ENCODE measurements at regions not wholly inside any gene's neighbourhood (a gene's known extent, or its start where the extent isn't known, plus 50 kb on each side); places are given as distances from the start of the nearest gene placed in this dataset.

DNA sequence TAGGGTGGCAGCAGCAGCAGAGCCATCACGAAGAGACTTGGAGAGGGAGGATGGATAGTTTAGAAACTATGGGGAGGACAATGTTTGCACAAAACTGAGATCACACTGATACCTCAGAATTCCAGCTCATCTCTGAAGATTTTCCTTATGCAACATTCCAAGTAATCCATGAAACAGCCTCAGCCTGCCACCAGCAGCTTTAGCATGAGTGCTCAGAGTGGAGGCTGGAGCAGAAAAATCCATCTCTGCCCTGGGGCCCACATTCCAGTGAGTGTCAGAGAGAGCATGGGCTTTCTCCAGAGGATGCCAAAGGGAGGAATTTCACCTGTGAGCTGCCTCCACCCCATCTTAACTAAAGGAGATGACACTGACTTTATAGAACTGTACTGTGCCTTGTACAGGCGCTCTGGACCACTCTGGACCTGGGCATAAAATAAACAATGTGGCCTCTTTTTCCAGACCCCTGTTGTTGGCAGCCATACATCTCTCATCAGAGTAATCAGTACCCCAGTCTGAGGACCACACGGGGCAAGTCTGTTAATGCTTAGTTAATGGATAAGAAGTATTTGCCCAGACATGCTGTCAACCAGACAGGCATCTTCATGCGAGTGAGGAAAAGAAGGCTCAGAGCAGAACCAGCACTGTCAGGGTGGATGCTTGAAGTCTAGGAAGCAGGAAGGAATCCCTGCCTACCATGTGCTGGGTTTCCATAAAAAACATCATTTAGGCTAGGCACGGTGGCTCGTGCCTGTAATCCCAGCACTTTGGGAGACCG lies 440.9 kb downstream of the ENC1 start:
- no TSS peak for BruUV-seq (replicated peaks)
- no peak overlapping the region for H2AFZ ChIP-seq (ENCODE audit: low read depth, low read length)
- FAIRE-seq, result no peak
- intact Hi-C loops (cut with micrococcal nuclease), result loop anchor here (2.0 to 5.0 kb wide), 4 partner anchors 57 to 212 kb away; no protein-coding TSS in a partner anchor
- H3K4me1 ChIP-seq (ENCODE audit: control insufficient read depth, extremely low read depth, insufficient read depth, low read length), result peaks cover 20% of the 10 kb centered on the region
- H3K9me1 ChIP-seq (replicated peaks; ENCODE audit: control insufficient read depth, extremely low read depth, insufficient read depth, low read length), result no peaks in the 10 kb centered on the region
- no peak overlapping the region for H3K4me3 ChIP-seq (replicated peaks in 1 of 3; ENCODE audit: insufficient read depth in 1 of 3, low read depth in 1 of 3, low read length in 3 of 3)
- dilution Hi-C loops (cut with MboI; ENCODE audit: extremely low pct_ligation_motif_present, low sequenced_read_pairs), result no loop called here
- no peaks in the 10 kb centered on the region for H3K36me3 ChIP-seq (ENCODE audit: control insufficient read depth in 2 of 2, extremely low read depth in 1 of 2, insufficient read depth in 2 of 2, low read length in 2 of 2)
- no peak overlapping the region for H3K9ac ChIP-seq (replicated peaks; ENCODE audit: extremely low read depth, insufficient read depth, low read length)
- no peaks in the 10 kb centered on the region for H3K79me2 ChIP-seq (ENCODE audit: control insufficient read depth, insufficient read depth, low read length)
- no peak for TF ChIP-seq GATA2 (IDR thresholded peaks at IDR 0.05; ENCODE audit: insufficient read depth, insufficient read length, low read depth, low read length)
- no peak for DNase-seq (ENCODE audit: low read depth, low spot score)
- no peak overlapping the region for H3K4me2 ChIP-seq (ENCODE audit: insufficient read depth, low read length)
- H3K27me3 ChIP-seq (ENCODE audit: control insufficient read depth in 2 of 2, insufficient read depth in 2 of 2, low read length in 2 of 2), result peaks cover 2 to 12% of the 10 kb centered on the region in 2 experiments
- POLR2A ChIA-PET, result no interaction called here
- CTCF ChIA-PET, result interaction anchor here (0.8 kb wide), 1 partner anchor 59 kb away, joined by 3 read pairs; no protein-coding TSS in a partner anchor
- H3K9me3 ChIP-seq (replicated peaks; ENCODE audit: control insufficient read depth, insufficient read depth, low read length), result no peaks in the 10 kb centered on the region
- no peak overlapping the region for H3K27ac ChIP-seq (ENCODE audit: insufficient read depth, low read depth, low read length)
- no peaks in the 10 kb centered on the region for H4K20me1 ChIP-seq (replicated peaks; ENCODE audit: control insufficient read depth, extremely low read depth, insufficient read depth, low read length)

DNA sequence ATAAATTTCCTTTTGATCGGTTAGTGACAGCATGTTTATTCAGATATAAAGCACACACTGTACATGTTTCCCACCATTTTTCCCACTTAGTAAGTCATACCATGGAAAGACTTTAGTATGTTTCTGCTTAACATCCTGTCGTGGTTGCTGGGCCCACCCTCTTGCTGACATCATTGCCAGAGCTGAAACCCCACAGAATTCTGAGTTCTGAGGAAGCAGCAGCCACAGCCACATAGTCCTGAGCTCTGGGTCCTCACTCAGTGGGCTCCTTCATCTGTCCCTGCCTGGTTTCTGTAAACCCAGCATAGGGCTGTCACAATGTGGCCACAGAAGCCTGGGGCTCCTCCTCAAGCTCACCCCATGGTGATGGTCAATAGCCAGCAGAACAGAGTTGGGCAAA lies 441.5 kb downstream of the ENC1 start:
- DNase-seq (ENCODE audit: low read depth, low spot score) (no peak), FAIRE-seq (no peak)
- Histone ChIP-seq H3K9me3 (replicated peaks; ENCODE audit: control insufficient read depth, insufficient read depth, low read length) (no peaks in the 10 kb centered on the region), H3K36me3 (ENCODE audit: control insufficient read depth in 2 of 2, extremely low read depth in 1 of 2, insufficient read depth in 2 of 2, low read length in 2 of 2) (no peaks in the 10 kb centered on the region), H2AFZ (ENCODE audit: low read depth, low read length) (no peak overlapping the region), H3K4me3 (replicated peaks in 1 of 3; ENCODE audit: insufficient read depth in 1 of 3, low read depth in 1 of 3, low read length in 3 of 3) (no peak overlapping the region), H3K27ac (ENCODE audit: insufficient read depth, low read depth, low read length) (no peak overlapping the region), H3K9me1 (replicated peaks; ENCODE audit: control insufficient read depth, extremely low read depth, insufficient read depth, low read length) (no peaks in the 10 kb centered on the region), H3K27me3 (ENCODE audit: control insufficient read depth in 2 of 2, insufficient read depth in 2 of 2, low read length in 2 of 2) (peaks cover 2 to 12% of the 10 kb centered on the region in 2 experiments), H3K9ac (replicated peaks; ENCODE audit: extremely low read depth, insufficient read depth, low read length) (no peak overlapping the region), H4K20me1 (replicated peaks; ENCODE audit: control insufficient read depth, extremely low read depth, insufficient read depth, low read length) (no peaks in the 10 kb centered on the region), H3K79me2 (ENCODE audit: control insufficient read depth, insufficient read depth, low read length) (no peaks in the 10 kb centered on the region), H3K4me1 (ENCODE audit: control insufficient read depth, extremely low read depth, insufficient read depth, low read length) (peaks cover 20% of the 10 kb centered on the region), H3K4me2 (ENCODE audit: insufficient read depth, low read length) (no peak overlapping the region)
- dilution Hi-C loops (cut with MboI; ENCODE audit: extremely low pct_ligation_motif_present, low sequenced_read_pairs) (no loop called here), intact Hi-C loops (cut with micrococcal nuclease) (no loop called here)
- POLR2A ChIA-PET, result no interaction called here
- TF ChIP-seq EZH2 (IDR thresholded peaks at IDR 0.05; ENCODE audit: borderline replicate concordance, low read depth, low read length, severe bottlenecking) (no peak), GATA2 (IDR thresholded peaks at IDR 0.05; ENCODE audit: insufficient read depth, insufficient read length, low read depth, low read length) (no peak), POLR2A (IDR thresholded peaks at IDR 0.05; ENCODE audit: low read depth, low read length) (no peak), POLR2AphosphoS5 (IDR thresholded peaks at IDR 0.05; ENCODE audit: insufficient read depth, low read depth, low read length) (no peak), FOS (IDR thresholded peaks at IDR 0.05; ENCODE audit: borderline replicate concordance, insufficient read depth, low read length) (no peak)
- TF ChIP-seq, protein P1, sequence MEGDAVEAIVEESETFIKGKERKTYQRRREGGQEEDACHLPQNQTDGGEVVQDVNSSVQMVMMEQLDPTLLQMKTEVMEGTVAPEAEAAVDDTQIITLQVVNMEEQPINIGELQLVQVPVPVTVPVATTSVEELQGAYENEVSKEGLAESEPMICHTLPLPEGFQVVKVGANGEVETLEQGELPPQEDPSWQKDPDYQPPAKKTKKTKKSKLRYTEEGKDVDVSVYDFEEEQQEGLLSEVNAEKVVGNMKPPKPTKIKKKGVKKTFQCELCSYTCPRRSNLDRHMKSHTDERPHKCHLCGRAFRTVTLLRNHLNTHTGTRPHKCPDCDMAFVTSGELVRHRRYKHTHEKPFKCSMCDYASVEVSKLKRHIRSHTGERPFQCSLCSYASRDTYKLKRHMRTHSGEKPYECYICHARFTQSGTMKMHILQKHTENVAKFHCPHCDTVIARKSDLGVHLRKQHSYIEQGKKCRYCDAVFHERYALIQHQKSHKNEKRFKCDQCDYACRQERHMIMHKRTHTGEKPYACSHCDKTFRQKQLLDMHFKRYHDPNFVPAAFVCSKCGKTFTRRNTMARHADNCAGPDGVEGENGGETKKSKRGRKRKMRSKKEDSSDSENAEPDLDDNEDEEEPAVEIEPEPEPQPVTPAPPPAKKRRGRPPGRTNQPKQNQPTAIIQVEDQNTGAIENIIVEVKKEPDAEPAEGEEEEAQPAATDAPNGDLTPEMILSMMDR (IDR thresholded peaks at IDR 0.05; ENCODE audit: extremely low read depth in 1 of 2, insufficient read depth in 1 of 2, low read depth in 1 of 2, low read length in 2 of 2), result no peak
- TF ChIP-seq, protein P2, sequence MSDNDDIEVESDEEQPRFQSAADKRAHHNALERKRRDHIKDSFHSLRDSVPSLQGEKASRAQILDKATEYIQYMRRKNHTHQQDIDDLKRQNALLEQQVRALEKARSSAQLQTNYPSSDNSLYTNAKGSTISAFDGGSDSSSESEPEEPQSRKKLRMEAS (IDR thresholded peaks at IDR 0.05; ENCODE audit: insufficient read depth, insufficient read length), result no peak
- BruUV-seq (replicated peaks), result no TSS peak
- CTCF ChIA-PET, result interaction anchor here (0.8 kb wide), 1 partner anchor 58 kb away, joined by 3 read pairs; no protein-coding TSS in a partner anchor

All from endothelial cell of umbilical vein (primary cell).